GM12878 (cell line): ENCODE measurements at regions not wholly inside any gene's neighbourhood (a gene's known extent, or its start where the extent isn't known, plus 50 kb on each side); places are given as distances from the start of the nearest gene placed in this dataset.

Source experiments
- ATAC-seq: fragments of 200-7000 bp; cut with Tn5 transposase; 3 replicates; pipeline ENCODE4 v1.9.1; 2020; ENCODE audit warnings: mild to moderate bottlenecking, moderate library complexity
- BruUV-seq: library from RNA; stranded (reverse); fragments of 400-500 nt; replicated peaks from 2 replicates; lab custom pipeline; 2021; lab: Mats Ljungman, UMichigan
- CTCF ChIA-PET: fragments of 300-600 bp; sonication (Branson Sonifier 250); formaldehyde crosslinking; extraction: SDS; loops from one replicate; lab custom pipeline; 2021; ENCODE audit warnings: inconsistent platforms; lab: Yijun Ruan, JAX
- POLR2A ChIA-PET: fragments of 350-600 bp; formaldehyde crosslinking; extraction: SDS; loops from one replicate; lab custom pipeline; 2021; ENCODE audit warnings: inconsistent platforms; lab: Charles Lee
- RAD21 ChIA-PET: fragments of 300-600 bp; sonication (Branson Sonifier 250); formaldehyde crosslinking; loops from one replicate; lab custom pipeline; 2023; ENCODE audit warnings: antibody characterized with exemption; ENCODE audit not compliant: unreplicated experiment; lab: Charles Lee
- SMC1A ChIA-PET: fragments of 300-600 bp; sonication (Branson Sonifier 250); formaldehyde crosslinking; loops from one replicate; lab custom pipeline; 2023; ENCODE audit not compliant: unreplicated experiment, uncharacterized antibody; lab: Charles Lee
- DNase-seq: peaks from one replicate; pipeline ENCODE4 v3.0.0-alpha.2; 2011; ENCODE audit warnings: low read depth, low spot score
- FAIRE-seq: peaks from 3 replicates; lab custom pipeline; 2011; peaks lifted over from hg19 to GRCh38; lab: Jason Lieb, UNC
- H2AFZ ChIP-seq: 2 replicates; pipeline ENCODE4 v1.6.0; 2011; ENCODE audit warnings: low read depth, low read length, control low read depth; ENCODE audit not compliant: control insufficient read depth
- H3K27ac ChIP-seq: 2 replicates; pipeline ENCODE4 v1.5.1; 2011; ENCODE audit warnings: control low read depth; ENCODE audit not compliant: control insufficient read depth, insufficient read depth
- H3K27me3 ChIP-seq, 2 experiments: replicated peaks in 1 of 2; 2 replicates each; pipeline versions ENCODE4 v1.6.0 to v1.6.1; 2011; ENCODE audit warnings: low read length in 1 of 2; ENCODE audit not compliant: control insufficient read depth in 2 of 2, insufficient read depth in 2 of 2
- H3K36me3 ChIP-seq, 2 experiments: 2 replicates each; pipeline ENCODE4 v1.5.1; 2011; ENCODE audit warnings: low read length in 1 of 2; ENCODE audit not compliant: control insufficient read depth in 2 of 2, insufficient read depth in 2 of 2
- H3K4me1 ChIP-seq: 2 replicates; pipeline ENCODE4 v1.6.1; 2011; ENCODE audit warnings: mild to moderate bottlenecking, low read length, moderate library complexity, mixed read lengths; ENCODE audit not compliant: control insufficient read depth, insufficient read depth
- H3K4me2 ChIP-seq: 2 replicates; pipeline ENCODE4 v1.6.0; 2011; ENCODE audit warnings: control low read depth; ENCODE audit not compliant: control insufficient read depth, insufficient read depth
- H3K4me3 ChIP-seq: fragments of 200-600 bp; sonication (generic); 2 replicates; pipeline ENCODE4 v1.5.1; 2016
- H3K79me2 ChIP-seq: 2 replicates; pipeline ENCODE4 v1.6.0; 2011; ENCODE audit warnings: low read length; ENCODE audit not compliant: control insufficient read depth, insufficient read depth
- H3K9ac ChIP-seq: 2 replicates; pipeline ENCODE4 v1.8.0; 2011; ENCODE audit warnings: low read length, control low read depth, mixed read lengths; ENCODE audit not compliant: control insufficient read depth, insufficient read depth
- H3K9me3 ChIP-seq: replicated peaks from 3 replicates; pipeline ENCODE4 v1.5.1; 2011; ENCODE audit warnings: mild to moderate bottlenecking, low read length; ENCODE audit not compliant: control insufficient read depth, insufficient read depth
- H4K20me1 ChIP-seq: 2 replicates; pipeline ENCODE4 v1.6.0; 2011; ENCODE audit not compliant: control insufficient read depth, insufficient read depth
- BMI1 ChIP-seq: fragments of 450-650 bp; IDR thresholded peaks from 2 replicates; pipeline ENCODE4 v1.6.1; 2016; ENCODE audit warnings: mild to moderate bottlenecking, moderate library complexity, borderline replicate concordance
- CBX5 ChIP-seq: sonication (generic); IDR thresholded peaks from 2 replicates; pipeline ENCODE4 v1.6.1; 2016; ENCODE audit warnings: low read depth, moderate library complexity, mild to moderate bottlenecking, inconsistent platforms
- PML ChIP-seq: IDR thresholded peaks from 2 replicates; pipeline ENCODE4 v1.6.1; 2012; ENCODE audit warnings: low read length, inconsistent platforms
- RAD21 ChIP-seq: IDR thresholded peaks from 2 replicates; pipeline ENCODE4 v1.6.1; 2011; ENCODE audit warnings: mild to moderate bottlenecking, low read depth, low read length, moderate library complexity; ENCODE audit not compliant: insufficient read depth
- RUNX3 ChIP-seq: IDR thresholded peaks from 2 replicates; pipeline ENCODE4 v1.6.1; 2012; ENCODE audit warnings: low read length, inconsistent platforms
- SP1 ChIP-seq: IDR thresholded peaks from one replicate; pipeline ENCODE4 v1.6.1; 2011; ENCODE audit warnings: low read depth, low read length
- WRNIP1 ChIP-seq: IDR thresholded peaks from 2 replicates; pipeline ENCODE4 v1.6.1; 2011; ENCODE audit warnings: low read depth, low read length, improper control_type of control experiment, borderline replicate concordance
- WGBS: methylation state at CpG from one replicate; pipeline ENCODE4 v1.1.6; 2016; ENCODE audit warnings: low lambda C conversion rate; ENCODE audit not compliant: insufficient replicate concordance, insufficient coverage; ENCODE audit errors: missing lambda C conversion rate; 5-methylcytosine and 5-hydroxymethylcytosine counted together
- in situ Hi-C: fragments of 300-500 bp; cut with MboI; formaldehyde crosslinking; loops from 9 replicates; pipeline ENCODE4 v1.14.3; 2018; ENCODE audit warnings: mixed read lengths
- intact Hi-C: fragments of 100-400 bp; cut with micrococcal nuclease; formaldehyde crosslinking; loops from one replicate; pipeline ENCODE4 v1.14.2; 2022; ENCODE audit not compliant: unreplicated experiment
- TF ChIP-seq, protein P1 (sequence below): IDR thresholded peaks from 2 replicates; pipeline ENCODE4 v1.6.1; 2012; ENCODE audit warnings: low read depth, low read length, improper control_type of control experiment
- TF ChIP-seq, protein P2 (sequence below): fragments of 450-650 bp; IDR thresholded peaks from 2 replicates; pipeline ENCODE4 v1.6.1; 2016; ENCODE audit warnings: mild to moderate bottlenecking

DNA sequence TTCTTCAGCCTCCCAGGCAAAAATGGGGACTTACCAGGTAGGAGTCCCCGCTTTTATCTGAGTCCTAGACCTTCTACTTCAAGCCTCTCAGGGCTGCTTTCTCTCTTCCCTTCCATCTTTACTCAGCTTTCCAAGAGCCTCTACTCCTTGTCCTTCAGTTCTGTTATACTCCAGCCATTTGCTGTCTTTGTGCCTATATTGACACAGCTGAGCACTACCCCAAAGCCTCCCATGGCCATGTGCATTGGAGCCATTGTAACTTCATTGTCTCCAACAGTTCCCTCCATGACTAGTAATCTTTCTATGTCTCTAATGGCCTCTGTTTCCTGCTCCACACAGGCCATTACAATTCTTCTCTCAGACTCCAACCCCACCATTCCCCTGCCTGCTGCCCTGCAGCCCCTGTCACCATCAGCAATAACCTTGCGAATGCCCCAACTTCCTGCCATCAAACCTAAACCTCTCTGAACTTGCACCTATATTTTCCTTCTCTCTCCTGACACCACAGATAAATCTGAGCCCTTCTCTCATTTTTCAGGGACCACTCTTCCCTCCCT, 77.9 kb upstream of the ADPGK start (continued):
- TF ChIP-seq, protein P1, sequence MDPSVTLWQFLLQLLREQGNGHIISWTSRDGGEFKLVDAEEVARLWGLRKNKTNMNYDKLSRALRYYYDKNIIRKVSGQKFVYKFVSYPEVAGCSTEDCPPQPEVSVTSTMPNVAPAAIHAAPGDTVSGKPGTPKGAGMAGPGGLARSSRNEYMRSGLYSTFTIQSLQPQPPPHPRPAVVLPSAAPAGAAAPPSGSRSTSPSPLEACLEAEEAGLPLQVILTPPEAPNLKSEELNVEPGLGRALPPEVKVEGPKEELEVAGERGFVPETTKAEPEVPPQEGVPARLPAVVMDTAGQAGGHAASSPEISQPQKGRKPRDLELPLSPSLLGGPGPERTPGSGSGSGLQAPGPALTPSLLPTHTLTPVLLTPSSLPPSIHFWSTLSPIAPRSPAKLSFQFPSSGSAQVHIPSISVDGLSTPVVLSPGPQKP = no peak
- no peak for TF ChIP-seq SP1

DNA sequence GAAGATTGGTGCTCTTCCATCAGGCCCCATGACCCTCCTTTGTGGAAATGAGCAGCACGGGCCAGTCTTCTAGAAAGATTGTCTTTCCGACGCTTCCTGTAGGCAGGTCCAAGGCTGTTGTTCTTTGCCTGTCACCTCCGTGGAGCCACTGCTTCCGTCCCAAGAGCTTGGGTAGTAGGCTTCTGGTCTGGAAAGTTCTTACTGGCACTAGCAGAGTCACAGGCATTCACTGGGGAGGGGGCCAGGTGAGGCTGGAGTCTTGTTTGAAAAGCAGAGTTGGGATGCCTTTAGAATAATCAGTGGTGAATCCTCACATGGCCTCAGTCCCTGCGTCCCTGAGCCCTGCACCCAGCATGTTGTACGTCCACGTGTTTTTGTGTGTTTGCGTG, 76.2 kb upstream of the ADPGK start:
- H3K9me3 ChIP-seq = no peaks in the 10 kb centered on the region

More for the DNA sequence above, 76.2 kb upstream of the ADPGK start:
- ChIA-PET RAD21 (no interaction called here), SMC1A (no interaction called here), CTCF (no interaction called here), POLR2A (no interaction called here)
- BruUV-seq = no TSS peak
- TF ChIP-seq, protein P2, sequence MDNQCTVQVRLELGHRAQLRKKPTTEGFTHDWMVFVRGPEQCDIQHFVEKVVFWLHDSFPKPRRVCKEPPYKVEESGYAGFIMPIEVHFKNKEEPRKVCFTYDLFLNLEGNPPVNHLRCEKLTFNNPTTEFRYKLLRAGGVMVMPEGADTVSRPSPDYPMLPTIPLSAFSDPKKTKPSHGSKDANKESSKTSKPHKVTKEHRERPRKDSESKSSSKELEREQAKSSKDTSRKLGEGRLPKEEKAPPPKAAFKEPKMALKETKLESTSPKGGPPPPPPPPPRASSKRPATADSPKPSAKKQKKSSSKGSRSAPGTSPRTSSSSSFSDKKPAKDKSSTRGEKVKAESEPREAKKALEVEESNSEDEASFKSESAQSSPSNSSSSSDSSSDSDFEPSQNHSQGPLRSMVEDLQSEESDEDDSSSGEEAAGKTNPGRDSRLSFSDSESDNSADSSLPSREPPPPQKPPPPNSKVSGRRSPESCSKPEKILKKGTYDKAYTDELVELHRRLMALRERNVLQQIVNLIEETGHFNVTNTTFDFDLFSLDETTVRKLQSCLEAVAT = no peak
- no peak for TF ChIP-seq BMI1
- TF ChIP-seq RUNX3 = no peak
- no peak for TF ChIP-seq WRNIP1
- no peak for TF ChIP-seq CBX5
- TF ChIP-seq RAD21 = no peak
- TF ChIP-seq PML = no peak
- no peak for FAIRE-seq
- intact Hi-C loops = no loop called here
- 45% methylated on average over 9 of the region's 9 CpGs for WGBS
- H2AFZ ChIP-seq = no peak overlapping the region
- no peaks in the 10 kb centered on the region for H3K79me2 ChIP-seq
- no peak overlapping the region for H3K9ac ChIP-seq
- H3K4me3 ChIP-seq = no peak overlapping the region
- no peak for DNase-seq
- H3K27me3 ChIP-seq = no peaks in the 10 kb centered on the region; a peak in 1 of 4 replicates
- no peaks in the 10 kb centered on the region for H3K4me1 ChIP-seq
- H3K27ac ChIP-seq = no peak overlapping the region
- H3K36me3 ChIP-seq = no peaks in the 10 kb centered on the region
- no peaks in the 10 kb centered on the region for H4K20me1 ChIP-seq
- in situ Hi-C loops = no loop called here
- no peak overlapping the region for H3K4me2 ChIP-seq
- no peak for ATAC-seq
